ENCODE measurements at regions not wholly inside any gene's neighbourhood (a gene's known extent, or its start where the extent isn't known, plus 50 kb on each side); places are given as distances from the start of the nearest gene placed in this dataset.

GRCh38 chr6:163825033-163825432 lies 410.5 kb downstream of the QKI start:
- TF ChIP-seq CTCF (IDR thresholded peaks at IDR 0.05; ENCODE audit: low read depth, low read length) = no peak
- TF ChIP-seq EZH2phosphoT487 (IDR thresholded peaks at IDR 0.05; ENCODE audit: low read depth) = no peak
